H1 (cell line): ENCODE measurements at regions not wholly inside any gene's neighbourhood (a gene's known extent, or its start where the extent isn't known, plus 50 kb on each side); places are given as distances from the start of the nearest gene placed in this dataset.

Experiments
- CTCF ChIA-PET: fragments of 300-600 bp; sonication (Branson Sonifier 250); formaldehyde crosslinking; loops from one replicate; lab custom pipeline; 2021; ENCODE audit not compliant: partially characterized antibody; lab: Charles Lee
- POLR2A ChIA-PET: fragments of 300-600 bp; sonication (Branson Sonifier 250); formaldehyde crosslinking; loops from one replicate; lab custom pipeline; 2021; ENCODE audit warnings: inconsistent platforms; ENCODE audit not compliant: partially characterized antibody; lab: Charles Lee
- DNase-seq, 2 experiments: peaks; one replicate each; pipeline versions ENCODE4 v3.0.0 to v3.0.0-alpha.2; 2010 to 2022; ENCODE audit warnings: low spot score in 2 of 2, low read depth in 1 of 2, mixed read lengths in 1 of 2
- FAIRE-seq: peaks from 2 replicates; lab custom pipeline; 2011; peaks lifted over from hg19 to GRCh38; lab: Jason Lieb, UNC
- H2AFZ ChIP-seq: 2 replicates; pipeline ENCODE4 v1.8.1; 2012; ENCODE audit warnings: low read length, inconsistent platforms
- H2AK5ac ChIP-seq: 2 replicates; pipeline ENCODE4 v1.6.1; 2013; ENCODE audit warnings: low read depth, low read length
- H2BK120ac ChIP-seq: replicated peaks from 2 replicates; pipeline ENCODE3; 2013; ENCODE audit warnings: low read depth, low read length, inconsistent platforms
- H2BK12ac ChIP-seq: 2 replicates; pipeline ENCODE4 v1.6.1; 2013; ENCODE audit warnings: low read depth, low read length
- H2BK15ac ChIP-seq: 2 replicates; pipeline ENCODE4 v1.6.1; 2013; ENCODE audit warnings: low read length
- H2BK20ac ChIP-seq: 2 replicates; pipeline ENCODE4 v1.6.1; 2013; ENCODE audit warnings: low read length
- H2BK5ac ChIP-seq: 2 replicates; pipeline ENCODE4 v1.6.1; 2013; ENCODE audit warnings: low read depth, low read length
- H3K14ac ChIP-seq: 2 replicates; pipeline ENCODE4 v1.6.1; 2013; ENCODE audit warnings: inconsistent platforms; ENCODE audit not compliant: insufficient read length
- H3K18ac ChIP-seq: 2 replicates; pipeline ENCODE4 v1.6.1; 2013; ENCODE audit warnings: low read length; ENCODE audit errors: extremely low read depth
- H3K23ac ChIP-seq: 2 replicates; pipeline ENCODE4 v1.6.1; 2013; ENCODE audit warnings: inconsistent platforms; ENCODE audit not compliant: insufficient read length
- H3K23me2 ChIP-seq: 2 replicates; pipeline ENCODE4 v1.6.1; 2013; ENCODE audit warnings: low read depth, low read length
- H3K27ac ChIP-seq: 2 replicates; pipeline ENCODE4 v1.6.1; 2011; ENCODE audit warnings: low read depth, low read length, inconsistent platforms
- H3K27me3 ChIP-seq, 4 experiments: replicated peaks in 1 of 4; 1 replicate in 1 of 4; 2 replicates in 3 of 4; pipeline versions ENCODE4 v1.6.1 to v1.8.1; 2011 to 2013; ENCODE audit warnings: low read length in 3 of 4, mild to moderate bottlenecking in 3 of 4, inconsistent platforms in 2 of 4, mixed read lengths in 2 of 4, moderate library complexity in 1 of 4; ENCODE audit not compliant: control insufficient read depth in 3 of 4, insufficient read depth in 3 of 4; ENCODE audit errors: extremely low read depth in 1 of 4
- H3K36me3 ChIP-seq, 4 experiments: 2 replicates each; pipeline versions ENCODE4 v1.6.1 to v1.8.1; 2011 to 2013; ENCODE audit warnings: mild to moderate bottlenecking in 4 of 4, low read length in 3 of 4, moderate library complexity in 2 of 4, control low read depth in 1 of 4, inconsistent platforms in 1 of 4; ENCODE audit not compliant: insufficient read depth in 4 of 4, control insufficient read depth in 2 of 4
- H3K4ac ChIP-seq: replicated peaks from 2 replicates; pipeline ENCODE3; 2013; ENCODE audit warnings: low read length, low read depth, mixed read lengths, inconsistent platforms; ENCODE audit not compliant: insufficient read length
- H3K4me1 ChIP-seq, 4 experiments: replicated peaks in 1 of 4; 1 replicate in 1 of 4; 2 replicates in 3 of 4; pipeline versions ENCODE4 v1.6.1 to v1.8.1; 2011 to 2013; ENCODE audit warnings: low read length in 3 of 4, inconsistent platforms in 2 of 4, mixed read lengths in 1 of 4; ENCODE audit not compliant: insufficient read depth in 4 of 4, control insufficient read depth in 3 of 4
- H3K4me2 ChIP-seq, 2 experiments: 2 replicates each; pipeline versions ENCODE4 v1.6.1 to v1.8.1; 2011 to 2013; ENCODE audit warnings: low read depth in 2 of 2, low read length in 2 of 2, control low read depth in 1 of 2, inconsistent platforms in 1 of 2, mild to moderate bottlenecking in 1 of 2; ENCODE audit not compliant: insufficient read depth in 1 of 2
- H3K4me3 ChIP-seq, 4 experiments: fragments of 200-600, 300-600 bp in 1 of 4; sonication (generic), shearing (Covaris generic), sonication (Bioruptor Twin) in 1 of 4; 2 replicates each; pipeline versions ENCODE4 v1.5.1 to v1.8.1; 2011 to 2016; ENCODE audit warnings: low read length in 4 of 4, low read depth in 3 of 4, control low read depth in 2 of 4, inconsistent platforms in 2 of 4, mild to moderate bottlenecking in 2 of 4, mixed read lengths in 1 of 4, moderate library complexity in 1 of 4; ENCODE audit not compliant: insufficient read depth in 2 of 4; ENCODE audit errors: extremely low read depth in 1 of 4
- H3K56ac ChIP-seq: replicated peaks from 2 replicates; pipeline ENCODE3; 2013; ENCODE audit warnings: low read depth, mild to moderate bottlenecking, mixed read lengths, low read length, inconsistent platforms; ENCODE audit not compliant: insufficient read length
- H3K79me1 ChIP-seq: 2 replicates; pipeline ENCODE4 v1.6.1; 2013; ENCODE audit warnings: low read depth, low read length, control low read depth
- H3K79me2 ChIP-seq, 2 experiments: 2 replicates each; pipeline versions ENCODE4 v1.6.1 to v1.8.1; 2012 to 2013; ENCODE audit warnings: low read length in 2 of 2, mild to moderate bottlenecking in 2 of 2, inconsistent platforms in 1 of 2; ENCODE audit not compliant: insufficient read depth in 2 of 2, control insufficient read depth in 1 of 2
- H3K9ac ChIP-seq, 4 experiments: replicated peaks in 1 of 4; 1 replicate in 1 of 4; 2 replicates in 3 of 4; pipeline versions ENCODE4 v1.6.1 to v1.8.1; 2011 to 2013; ENCODE audit warnings: low read depth in 3 of 4, low read length in 3 of 4, control low read depth in 2 of 4, mild to moderate bottlenecking in 2 of 4, moderate library complexity in 2 of 4, inconsistent platforms in 1 of 4; ENCODE audit errors: extremely low read depth in 1 of 4
- H3K9me3 ChIP-seq, 2 experiments: 2 replicates each; pipeline versions ENCODE4 v1.6.1 to v1.8.1; 2012 to 2013; ENCODE audit warnings: mild to moderate bottlenecking in 2 of 2, moderate library complexity in 2 of 2, control low read depth in 1 of 2, inconsistent platforms in 1 of 2, low read depth in 1 of 2, low read length in 1 of 2, mixed read lengths in 1 of 2; ENCODE audit not compliant: insufficient read depth in 2 of 2
- H4K20me1 ChIP-seq, 2 experiments: replicated peaks in 1 of 2; 2 replicates each; pipeline versions ENCODE3 to v1.8.1; 2011 to 2013; ENCODE audit warnings: inconsistent platforms in 2 of 2, low read length in 2 of 2, mild to moderate bottlenecking in 1 of 2; ENCODE audit not compliant: insufficient read depth in 2 of 2, control insufficient read depth in 1 of 2
- H4K5ac ChIP-seq: 2 replicates; pipeline ENCODE4 v1.6.1; 2013; ENCODE audit warnings: low read length, low read depth, mixed read lengths, inconsistent platforms; ENCODE audit not compliant: insufficient read length
- H4K8ac ChIP-seq: 2 replicates; pipeline ENCODE4 v1.8.0; 2013; ENCODE audit warnings: mild to moderate bottlenecking, moderate library complexity, low read length, inconsistent platforms; ENCODE audit not compliant: insufficient read depth; ENCODE audit errors: extremely low read depth
- H4K91ac ChIP-seq: replicated peaks from 2 replicates; pipeline ENCODE3; 2013; ENCODE audit warnings: low read length, mixed read lengths, inconsistent platforms; ENCODE audit not compliant: insufficient read length
- ASH2L ChIP-seq: fragments of 200-600, 300-600 bp; sonication (generic); IDR thresholded peaks from one replicate; pipeline ENCODE4 v1.7.1; 2017; ENCODE audit warnings: low read length
- CTBP2 ChIP-seq: IDR thresholded peaks from 2 replicates; pipeline ENCODE4 v1.7.0; 2011; ENCODE audit warnings: borderline replicate concordance, mild to moderate bottlenecking, moderate library complexity, mixed read lengths, low read length; ENCODE audit not compliant: insufficient read depth, insufficient read length
- HDAC2 ChIP-seq, 2 experiments: fragments of 300-600 bp in 1 of 2; sonication (generic) in 1 of 2; IDR thresholded peaks; 2 replicates each; pipeline ENCODE4 v1.6.1; 2011 to 2012; ENCODE audit warnings: low read depth in 2 of 2, low read length in 2 of 2, mild to moderate bottlenecking in 2 of 2, moderate library complexity in 2 of 2, borderline replicate concordance in 1 of 2, inconsistent platforms in 1 of 2
- JUN ChIP-seq: IDR thresholded peaks from 2 replicates; pipeline ENCODE4 v1.6.1; 2011; ENCODE audit warnings: low read depth, mild to moderate bottlenecking, improper control_type of control experiment, low read length
- POLR2A ChIP-seq, 2 experiments: IDR thresholded peaks; 1 replicate in 1 of 2; 2 replicates in 1 of 2; pipeline ENCODE4 v1.6.1; 2011; ENCODE audit warnings: low read depth in 2 of 2, low read length in 2 of 2, mild to moderate bottlenecking in 2 of 2; ENCODE audit errors: control extremely low read depth in 1 of 2
- POLR2AphosphoS5 ChIP-seq: IDR thresholded peaks from 2 replicates; pipeline ENCODE4 v1.6.1; 2011; ENCODE audit warnings: low read depth, low read length
- RAD21 ChIP-seq, 2 experiments: IDR thresholded peaks in 1 of 2; conservative IDR thresholded peaks in 1 of 2; 2 replicates each; pipeline ENCODE4 v1.6.1; 2011; ENCODE audit warnings: low read depth in 2 of 2, low read length in 2 of 2, improper control_type of control experiment in 1 of 2, inconsistent platforms in 1 of 2, mild to moderate bottlenecking in 1 of 2, moderate library complexity in 1 of 2
- RBBP5 ChIP-seq: IDR thresholded peaks from 2 replicates; pipeline ENCODE4 v1.7.1; 2012; ENCODE audit warnings: low read depth, mild to moderate bottlenecking, inconsistent platforms, low read length, moderate library complexity, borderline replicate concordance
- SIX5 ChIP-seq: IDR thresholded peaks from 2 replicates; pipeline ENCODE4 v1.6.1; 2011; ENCODE audit warnings: mild to moderate bottlenecking, low read depth, low read length
- SRF ChIP-seq: IDR thresholded peaks from 2 replicates; pipeline ENCODE4 v1.6.1; 2011; ENCODE audit warnings: mild to moderate bottlenecking, low read depth, low read length, moderate library complexity
- TAF1 ChIP-seq: IDR thresholded peaks from 2 replicates; pipeline ENCODE4 v1.6.1; 2011; ENCODE audit warnings: mild to moderate bottlenecking, low read depth, low read length
- YY1 ChIP-seq: IDR thresholded peaks from 2 replicates; pipeline ENCODE4 v1.6.1; 2011; ENCODE audit warnings: low read depth, mild to moderate bottlenecking, low read length
- WGBS, 2 experiments: shearing (Covaris generic) in 1 of 2; methylation state at CpG; one replicate each; pipeline versions ENCODE4 v1.1.6 to v1.1.7; 2013 to 2015; ENCODE audit warnings: low lambda C conversion rate in 2 of 2, mixed read lengths in 2 of 2, inconsistent platforms in 1 of 2, low coverage in 1 of 2, missing lambda C conversion rate in 1 of 2; ENCODE audit not compliant: insufficient replicate concordance in 2 of 2, insufficient coverage in 1 of 2, insufficient read length in 1 of 2; ENCODE audit errors: extremely low coverage in 1 of 2, missing lambda C conversion rate in 1 of 2; 5-methylcytosine and 5-hydroxymethylcytosine counted together

DNA sequence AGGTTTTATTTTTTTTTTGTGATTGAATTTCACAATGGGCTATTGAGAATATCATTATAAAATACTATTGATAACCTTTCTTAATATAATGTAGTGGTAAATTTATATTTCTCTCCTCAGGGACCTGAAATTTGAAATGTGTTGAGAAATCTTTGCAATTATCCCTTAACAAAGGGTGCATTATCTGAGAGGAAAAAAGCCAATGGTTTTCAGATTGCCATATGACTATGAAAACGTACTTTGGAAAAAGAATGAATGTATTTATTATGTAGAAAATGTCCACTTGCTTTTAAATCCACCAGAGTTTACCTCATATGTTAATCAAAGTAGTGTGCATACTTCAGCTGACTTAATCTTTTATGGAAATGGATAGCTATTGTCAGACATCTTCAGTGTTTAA, 441.1 kb downstream of the AMY1C start:
- no peak overlapping the region for H3K4me2 ChIP-seq
- no peak for DNase-seq
- H3K36me3 ChIP-seq = no peaks in the 10 kb centered on the region; a peak in 1 of 8 replicates
- H3K18ac ChIP-seq = no peak overlapping the region
- WGBS, 2 experiments = 80% methylated on average over 1 of the region's 1 CpG; no CpG with 5 or more reads in 1 of the 2 experiments
- H4K5ac ChIP-seq = no peak overlapping the region
- no peaks in the 10 kb centered on the region for H3K9me3 ChIP-seq
- no peaks in the 10 kb centered on the region for H3K79me2 ChIP-seq
- H3K4me1 ChIP-seq = no peaks in the 10 kb centered on the region
- H2AK5ac ChIP-seq = no peak overlapping the region
- H3K56ac ChIP-seq = no peak overlapping the region
- TF ChIP-seq ASH2L (no peak), SIX5 (no peak), CTBP2 (no peak), YY1 (no peak), JUN (no peak), RAD21 (IDR thresholded peaks at IDR 0.05 in 1 of 2, conservative IDR thresholded peaks at IDR 0.05 in 1 of 2; ENCODE audit: low read depth in 2 of 2, low read length in 2 of 2) (no peak), TAF1 (no peak), SRF (no peak), POLR2A (IDR thresholded peaks at IDR 0.05; ENCODE audit: control extremely low read depth in 1 of 2, low read depth in 2 of 2, low read length in 2 of 2) (no peak), RBBP5 (no peak), POLR2AphosphoS5 (no peak), HDAC2 (IDR thresholded peaks at IDR 0.05; ENCODE audit: borderline replicate concordance in 1 of 2, low read depth in 2 of 2, low read length in 2 of 2) (no peak)
- H3K23me2 ChIP-seq = no peaks in the 10 kb centered on the region
- H4K8ac ChIP-seq = no peak overlapping the region
- H2BK15ac ChIP-seq = no peak overlapping the region
- no peak overlapping the region for H3K27ac ChIP-seq
- no peak overlapping the region for H2BK5ac ChIP-seq
- H3K27me3 ChIP-seq = no peaks in the 10 kb centered on the region
- no peak overlapping the region for H3K4ac ChIP-seq
- H3K9ac ChIP-seq = no peak overlapping the region
- no peak overlapping the region for H2AFZ ChIP-seq
- ChIA-PET CTCF (no interaction called here), POLR2A (no interaction called here)
- H2BK120ac ChIP-seq = no peak overlapping the region
- no peak overlapping the region for H3K14ac ChIP-seq
- H3K79me1 ChIP-seq = no peaks in the 10 kb centered on the region
- H3K4me3 ChIP-seq = no peak overlapping the region
- no peak overlapping the region for H4K91ac ChIP-seq
- H2BK20ac ChIP-seq = no peak overlapping the region
- FAIRE-seq = no peak
- H2BK12ac ChIP-seq = no peak overlapping the region
- no peaks in the 10 kb centered on the region for H4K20me1 ChIP-seq
- H3K23ac ChIP-seq = no peak overlapping the region
